AG04450 (cell line): ENCODE measurements at regions not wholly inside any gene's neighbourhood (a gene's known extent, or its start where the extent isn't known, plus 50 kb on each side); places are given as distances from the start of the nearest gene placed in this dataset.
A peak's percentile ranks its signal among the peaks of the same experiment; 100 is the strongest.

Source experiments
- CTCF ChIA-PET: fragments of 300-600, 350-600 bp; formaldehyde crosslinking; extraction: SDS; loops from one replicate; lab custom pipeline; 2022; ENCODE audit warnings: antibody characterized with exemption, inconsistent platforms; lab: Charles Lee
- POLR2A ChIA-PET: fragments of 350-600 bp; formaldehyde crosslinking; extraction: SDS; loops from one replicate; lab custom pipeline; 2021; ENCODE audit warnings: antibody characterized with exemption, inconsistent platforms; lab: Yijun Ruan, JAX
- DNase-seq: peaks from one replicate; pipeline ENCODE4 v3.0.0-alpha.2; 2011; ENCODE audit warnings: low read depth, low spot score
- H3K27ac ChIP-seq: one replicate; pipeline ENCODE4 v1.5.1; 2012; ENCODE audit warnings: low read depth, low read length, control low read depth
- H3K27me3 ChIP-seq: one replicate; pipeline ENCODE4 v1.6.0; 2012; ENCODE audit warnings: low read length; ENCODE audit not compliant: control insufficient read depth, insufficient read depth
- H3K4me3 ChIP-seq: 2 replicates; pipeline ENCODE4 v1.5.1; 2011; ENCODE audit warnings: mild to moderate bottlenecking, low read depth, low read length, control low read depth
- H3K9me3 ChIP-seq: 2 replicates; pipeline ENCODE4 v1.5.1; 2012; ENCODE audit warnings: low read length; ENCODE audit not compliant: control insufficient read depth, insufficient read depth
- TF ChIP-seq, protein P1 (sequence below): IDR thresholded peaks from 2 replicates; pipeline ENCODE4 v1.5.1; 2011; ENCODE audit warnings: low read depth, low read length, control low read depth, inconsistent platforms

GRCh38 chr6:141561154-141561553, 571.6 kb upstream of the GJE1 start:
- no peak overlapping the region for H3K4me3 ChIP-seq
- CTCF ChIA-PET = no interaction called here
- H3K27me3 ChIP-seq = no peaks in the 10 kb centered on the region
- TF ChIP-seq, protein P1, sequence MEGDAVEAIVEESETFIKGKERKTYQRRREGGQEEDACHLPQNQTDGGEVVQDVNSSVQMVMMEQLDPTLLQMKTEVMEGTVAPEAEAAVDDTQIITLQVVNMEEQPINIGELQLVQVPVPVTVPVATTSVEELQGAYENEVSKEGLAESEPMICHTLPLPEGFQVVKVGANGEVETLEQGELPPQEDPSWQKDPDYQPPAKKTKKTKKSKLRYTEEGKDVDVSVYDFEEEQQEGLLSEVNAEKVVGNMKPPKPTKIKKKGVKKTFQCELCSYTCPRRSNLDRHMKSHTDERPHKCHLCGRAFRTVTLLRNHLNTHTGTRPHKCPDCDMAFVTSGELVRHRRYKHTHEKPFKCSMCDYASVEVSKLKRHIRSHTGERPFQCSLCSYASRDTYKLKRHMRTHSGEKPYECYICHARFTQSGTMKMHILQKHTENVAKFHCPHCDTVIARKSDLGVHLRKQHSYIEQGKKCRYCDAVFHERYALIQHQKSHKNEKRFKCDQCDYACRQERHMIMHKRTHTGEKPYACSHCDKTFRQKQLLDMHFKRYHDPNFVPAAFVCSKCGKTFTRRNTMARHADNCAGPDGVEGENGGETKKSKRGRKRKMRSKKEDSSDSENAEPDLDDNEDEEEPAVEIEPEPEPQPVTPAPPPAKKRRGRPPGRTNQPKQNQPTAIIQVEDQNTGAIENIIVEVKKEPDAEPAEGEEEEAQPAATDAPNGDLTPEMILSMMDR = no peak
- no peak for DNase-seq
- POLR2A ChIA-PET = no interaction called here
- H3K27ac ChIP-seq = no peak overlapping the region
- no peaks in the 10 kb centered on the region for H3K9me3 ChIP-seq

GRCh38 chr6:141552463-141552862, 580.3 kb upstream of the GJE1 start:
- DNase-seq = peak; percentile 43
- no peak overlapping the region for H3K27ac ChIP-seq
- CTCF ChIA-PET = interaction anchor here (0.6 kb wide), 1 partner anchor 1499 kb away, joined by 3 read pairs; no protein-coding TSS in a partner anchor
- no peaks in the 10 kb centered on the region for H3K27me3 ChIP-seq
- TF ChIP-seq, protein P1 = no peak
- POLR2A ChIA-PET = no interaction called here
- no peak overlapping the region for H3K4me3 ChIP-seq
- H3K9me3 ChIP-seq = no peaks in the 10 kb centered on the region

- ChIA-PET CTCF (no interaction called here), POLR2A (no interaction called here)
- DNase-seq = no peak
- no peak overlapping the region for H3K27ac ChIP-seq
- H3K4me3 ChIP-seq = no peak overlapping the region
- H3K27me3 ChIP-seq = no peaks in the 10 kb centered on the region
- TF ChIP-seq, protein P1 = no peak
- no peaks in the 10 kb centered on the region for H3K9me3 ChIP-seq
Measured at GRCh38 chr6:141552031-141552430, 580.7 kb upstream of the GJE1 start.

GRCh38 chr6:141551318-141551717, 581.4 kb upstream of the GJE1 start:
- Histone ChIP-seq H3K4me3 (no peak overlapping the region), H3K27me3 (no peaks in the 10 kb centered on the region), H3K9me3 (no peaks in the 10 kb centered on the region), H3K27ac (no peak overlapping the region)
- CTCF ChIA-PET = no interaction called here
- TF ChIP-seq, protein P1 = no peak
- DNase-seq = no peak
- POLR2A ChIA-PET = no interaction called here

DNA sequence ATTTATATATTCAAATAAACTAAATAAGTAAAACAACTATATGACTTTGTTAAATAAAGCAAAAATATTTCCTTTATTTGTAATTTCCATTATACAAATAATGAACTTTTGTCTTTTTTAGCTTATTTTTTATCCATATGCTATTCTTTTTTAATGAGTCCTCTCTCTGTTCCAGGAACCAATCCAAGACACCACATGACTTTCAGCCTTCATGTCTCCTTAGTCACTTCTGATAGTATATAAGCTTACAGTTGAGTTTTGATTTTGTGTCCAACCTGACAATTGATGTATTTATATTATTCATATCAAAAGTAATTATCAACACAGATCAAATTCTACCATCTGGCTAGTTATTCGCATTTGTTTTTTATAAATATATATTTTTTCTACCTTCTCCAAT, 582.3 kb upstream of the GJE1 start:
- ChIA-PET CTCF (no interaction called here), POLR2A (no interaction called here)
- H3K4me3 ChIP-seq = no peak overlapping the region
- TF ChIP-seq, protein P1 = no peak
- H3K9me3 ChIP-seq = no peaks in the 10 kb centered on the region
- no peaks in the 10 kb centered on the region for H3K27me3 ChIP-seq
- DNase-seq = no peak
- H3K27ac ChIP-seq = no peak overlapping the region
